HepG2 (cell line): ENCODE measurements at regions not wholly inside any gene's neighbourhood (a gene's known extent, or its start where the extent isn't known, plus 50 kb on each side); places are given as distances from the start of the nearest gene placed in this dataset.

Experiments
- ATAC-seq: fragments of 200-7000 bp; cut with Tn5 transposase; 3 replicates; pipeline ENCODE4 v1.9.1; 2020; ENCODE audit warnings: mild to moderate bottlenecking, moderate library complexity
- BruUV-seq: library from RNA; stranded (reverse); fragments of 400-500 nt; replicated peaks from 2 replicates; lab custom pipeline; 2021; lab: Mats Ljungman, UMichigan
- CTCF ChIA-PET: fragments of 300-600 bp; formaldehyde crosslinking; extraction: SDS; loops from one replicate; lab custom pipeline; 2021; ENCODE audit warnings: low total read pairs, inconsistent platforms, low intra/inter-chr PET ratio; lab: Yijun Ruan, JAX
- POLR2A ChIA-PET: fragments of 350-600 bp; sonication (Branson Sonifier 250); formaldehyde crosslinking; loops from one replicate; lab custom pipeline; 2020; ENCODE audit warnings: antibody characterized with exemption, inconsistent platforms; lab: Yijun Ruan, JAX
- DNase-seq: peaks from one replicate; pipeline ENCODE4 v3.0.0-alpha.2; 2015; ENCODE audit warnings: low spot score
- FAIRE-seq: peaks from 3 replicates; lab custom pipeline; 2011; peaks lifted over from hg19 to GRCh38; lab: Jason Lieb, UNC
- H2AFZ ChIP-seq: one replicate; pipeline ENCODE4 v1.6.1; 2011; ENCODE audit warnings: low read length, inconsistent platforms
- H3K27ac ChIP-seq: fragments of 300-600 bp; 3 replicates; pipeline ENCODE4 v1.8.0; 2011; ENCODE audit warnings: mixed run types, mild to moderate bottlenecking, mixed read lengths, low read length, inconsistent platforms; ENCODE audit not compliant: insufficient read depth; ENCODE audit errors: extremely low read length
- H3K27me3 ChIP-seq, 2 experiments: fragments of 200-600 bp in 1 of 2; 2 replicates in 1 of 2; 3 replicates in 1 of 2; pipeline versions ENCODE4 v1.6.0 to v1.8.0; 2011; ENCODE audit warnings: low read length in 2 of 2, mild to moderate bottlenecking in 2 of 2, moderate library complexity in 2 of 2, inconsistent platforms in 1 of 2; ENCODE audit not compliant: insufficient read depth in 2 of 2, control insufficient read depth in 1 of 2
- H3K36me3 ChIP-seq, 2 experiments: fragments of 200-600 bp in 1 of 2; replicated peaks in 1 of 2; 2 replicates in 1 of 2; 3 replicates in 1 of 2; pipeline versions ENCODE4 v1.5.1 to v1.8.0; 2011; ENCODE audit warnings: low read length in 2 of 2, inconsistent platforms in 1 of 2; ENCODE audit not compliant: insufficient read depth in 2 of 2, control insufficient read depth in 1 of 2
- H3K4me1 ChIP-seq: 2 replicates; pipeline ENCODE4 v1.5.1; 2012; ENCODE audit warnings: low read length, inconsistent platforms; ENCODE audit not compliant: insufficient read depth
- H3K4me2 ChIP-seq: 2 replicates; pipeline ENCODE4 v1.6.0; 2011; ENCODE audit warnings: low read depth, low read length, inconsistent platforms
- H3K4me3 ChIP-seq, 3 experiments: fragments of 200-600 bp in 1 of 3; sonication (generic), shearing (Covaris generic) in 1 of 3; replicated peaks in 1 of 3; 2 replicates each; pipeline ENCODE4 v1.5.1; 2011 to 2016; ENCODE audit warnings: low read length in 3 of 3, inconsistent platforms in 2 of 3, low read depth in 2 of 3, mild to moderate bottlenecking in 2 of 3, control low read depth in 1 of 3, mixed read lengths in 1 of 3; ENCODE audit not compliant: insufficient read depth in 1 of 3
- H3K79me2 ChIP-seq: one replicate; pipeline ENCODE4 v1.6.1; 2011; ENCODE audit warnings: low read length, inconsistent platforms; ENCODE audit not compliant: insufficient read depth
- H3K9ac ChIP-seq: 2 replicates; pipeline ENCODE4 v1.6.0; 2011; ENCODE audit warnings: mild to moderate bottlenecking, low read depth, low read length, inconsistent platforms; ENCODE audit not compliant: insufficient read depth
- H3K9me3 ChIP-seq: 2 replicates; pipeline ENCODE4 v1.5.1; 2012; ENCODE audit warnings: mild to moderate bottlenecking, low read length
- H4K20me1 ChIP-seq: 2 replicates; pipeline ENCODE4 v1.6.0; 2011; ENCODE audit warnings: inconsistent platforms, mild to moderate bottlenecking, low read length, moderate library complexity; ENCODE audit not compliant: insufficient read depth
- HNRNPL ChIP-seq: fragments of 200-400 bp; formaldehyde crosslinking; IDR thresholded peaks from 2 replicates; pipeline ENCODE4 v1.6.1; 2017; ENCODE audit warnings: mild to moderate bottlenecking, low read depth, low read length
- KDM2A ChIP-seq: sonication (generic); formaldehyde crosslinking; IDR thresholded peaks from 2 replicates; pipeline ENCODE4 v1.4.0; 2020; ENCODE audit warnings: low read depth, missing genetic modification reagents, borderline replicate concordance
- ZKSCAN1 ChIP-seq: fragments of 150-350 bp; IDR thresholded peaks from 2 replicates; pipeline ENCODE4 v1.6.1; 2014; ENCODE audit warnings: low read length
- ZNF251 ChIP-seq: sonication (generic); formaldehyde crosslinking; IDR thresholded peaks from 2 replicates; pipeline ENCODE4 v1.9.0; 2021; ENCODE audit warnings: mild to moderate bottlenecking, missing genetic modification reagents
- ZNF770 ChIP-seq: sonication (generic); formaldehyde crosslinking; IDR thresholded peaks from 2 replicates; pipeline ENCODE4 v1.5.0; 2020; ENCODE audit warnings: mild to moderate bottlenecking, missing genetic modification reagents
- ZNF839 ChIP-seq: sonication (generic); formaldehyde crosslinking; IDR thresholded peaks from 2 replicates; pipeline ENCODE4 v1.4.0; 2020; ENCODE audit warnings: missing genetic modification reagents, mild to moderate bottlenecking, borderline replicate concordance
- WGBS: methylation state at CpG from one replicate; pipeline ENCODE4 v1.1.6; 2017; ENCODE audit warnings: low lambda C conversion rate; 5-methylcytosine and 5-hydroxymethylcytosine counted together
- in situ Hi-C: cut with HindIII; loops from 2 replicates; pipeline ENCODE4 v1.10.0; 2017; ENCODE audit warnings: low pct_unique_long_range_greater_than_20kb; ENCODE audit not compliant: extremely low pct_ligation_motif_present
- intact Hi-C: fragments of 100-400 bp; cut with micrococcal nuclease; formaldehyde crosslinking; loops from one replicate; pipeline ENCODE4 v1.10.0; 2022; ENCODE audit not compliant: unreplicated experiment

GRCh38 chr1:2948751-2949680 is 72.3 kb upstream of the ACTRT2 start:
- Histone ChIP-seq H3K27me3 (peaks cover 14 to 58% of the 10 kb centered on the region in 2 experiments), H3K79me2 (no peaks in the 10 kb centered on the region), H3K4me2 (no peak overlapping the region), H2AFZ (no peak overlapping the region), H4K20me1 (no peaks in the 10 kb centered on the region), H3K9ac (no peak overlapping the region), H3K4me3 (no peak overlapping the region), H3K36me3 (no peaks in the 10 kb centered on the region), H3K9me3 (no peaks in the 10 kb centered on the region; the same call in 1 of the 2 replicates), H3K27ac (no peak overlapping the region), H3K4me1 (no peaks in the 10 kb centered on the region)
- DNase-seq (no peak), ATAC-seq (no peak), FAIRE-seq (no peak)
- no TSS peak for BruUV-seq
- ChIA-PET POLR2A (no interaction called here), CTCF (no interaction called here)
- 38% methylated on average over 17 of the region's 31 CpGs for WGBS
- intact Hi-C loops (no loop called here), in situ Hi-C loops (no loop called here)
- TF ChIP-seq KDM2A (CRISPR knock-in tag) (no peak), ZNF839 (no peak), ZNF251 (CRISPR knock-in tag) (no peak), ZNF770 (no peak), HNRNPL (no peak), ZKSCAN1 (no peak)
